GM23338 (cell line): ENCODE measurements at regions not wholly inside any gene's neighbourhood (a gene's known extent, or its start where the extent isn't known, plus 50 kb on each side); places are given as distances from the start of the nearest gene placed in this dataset.

Source experiments
- ATAC-seq: fragments of 200-7000 bp; cut with Tn5 transposase; 3 replicates; pipeline ENCODE4 v1.9.1; 2020
- DNase-seq: peaks from one replicate; pipeline ENCODE4 v3.0.0-alpha.2; 2015; ENCODE audit warnings: low spot score
- H2AFZ ChIP-seq: fragments of 200-600 bp; sonication (generic); 2 replicates; pipeline ENCODE4 v1.8.0; 2016; ENCODE audit warnings: antibody characterized with exemption, mild to moderate bottlenecking, moderate library complexity
- H3F3A ChIP-seq: fragments of 200-600 bp; sonication (generic); replicated peaks from 2 replicates; pipeline ENCODE4 v1.8.0; 2017; ENCODE audit warnings: antibody characterized with exemption, mixed run types, low read depth
- H3K27ac ChIP-seq: fragments of 200-600 bp; sonication (generic); 2 replicates; pipeline ENCODE4 v1.6.1; 2016; ENCODE audit warnings: low read depth
- H3K27me3 ChIP-seq: fragments of 200-600 bp; sonication (generic); 2 replicates; pipeline ENCODE4 v1.8.0; 2016; ENCODE audit warnings: mild to moderate bottlenecking, mixed run types, moderate library complexity; ENCODE audit not compliant: insufficient read depth
- H3K36me3 ChIP-seq: fragments of 200-600 bp; sonication (generic); 2 replicates; pipeline ENCODE4 v1.8.0; 2016; ENCODE audit warnings: mild to moderate bottlenecking; ENCODE audit not compliant: insufficient read depth
- H3K4me1 ChIP-seq: fragments of 200-600 bp; sonication (generic); 2 replicates; pipeline ENCODE4 v1.8.0; 2016; ENCODE audit warnings: mild to moderate bottlenecking, moderate library complexity; ENCODE audit not compliant: insufficient read depth
- H3K4me2 ChIP-seq: fragments of 200-600 bp; sonication (generic); 2 replicates; pipeline ENCODE4 v1.7.1; 2017; ENCODE audit warnings: mixed run types
- H3K4me3 ChIP-seq: fragments of 200-600 bp; sonication (generic); 2 replicates; pipeline ENCODE4 v1.6.1; 2016; ENCODE audit warnings: mixed run types
- H3K79me2 ChIP-seq: fragments of 200-600 bp; sonication (generic); replicated peaks from 2 replicates; pipeline ENCODE4 v1.8.0; 2017; ENCODE audit warnings: mild to moderate bottlenecking; ENCODE audit not compliant: insufficient read depth
- H3K9me2 ChIP-seq: fragments of 200-600 bp; sonication (generic); 2 replicates; pipeline ENCODE4 v1.8.0; 2017; ENCODE audit not compliant: insufficient read depth
- H4K20me1 ChIP-seq: fragments of 200-600 bp; sonication (generic); replicated peaks from 2 replicates; pipeline ENCODE4 v1.8.0; 2017; ENCODE audit warnings: mild to moderate bottlenecking; ENCODE audit not compliant: insufficient read depth
- H3K27ac Mint-ChIP-seq: 2 replicates; pipeline ENCODE4 v1.8.0; 2020; ENCODE audit warnings: inconsistent platforms, mild to moderate bottlenecking, moderate library complexity, mixed read lengths
- H3K27me3 Mint-ChIP-seq: 3 replicates; pipeline ENCODE4 v1.8.0; 2022; ENCODE audit warnings: low read depth, mild to moderate bottlenecking, moderate library complexity, mixed read lengths, inconsistent platforms; ENCODE audit not compliant: insufficient read depth, poor library complexity
- H3K36me3 Mint-ChIP-seq: 3 replicates; pipeline ENCODE4 v1.8.0; 2021; ENCODE audit warnings: low read depth, mild to moderate bottlenecking, inconsistent platforms, moderate library complexity, mixed read lengths
- H3K4me1 Mint-ChIP-seq: 3 replicates; pipeline ENCODE4 v1.8.0; 2020; ENCODE audit warnings: mild to moderate bottlenecking, inconsistent platforms, mixed read lengths
- H3K4me3 Mint-ChIP-seq: 3 replicates; pipeline ENCODE4 v1.8.0; 2021; ENCODE audit warnings: moderate library complexity, mild to moderate bottlenecking, inconsistent platforms, mixed read lengths
- H3K9me3 Mint-ChIP-seq: 3 replicates; pipeline ENCODE4 v1.8.0; 2020; ENCODE audit warnings: moderate library complexity, mild to moderate bottlenecking, inconsistent platforms, mixed read lengths
- CREB1 ChIP-seq: fragments of 250-450 bp; sonication (Bioruptor Pico); IDR thresholded peaks from 2 replicates; pipeline ENCODE4 v1.5.0; 2020; ENCODE audit warnings: low read depth, mild to moderate bottlenecking, moderate library complexity
- EZH2 ChIP-seq: fragments of 200-600 bp; sonication (generic); IDR thresholded peaks from one replicate; pipeline ENCODE4 v1.8.0; 2017; ENCODE audit warnings: antibody characterized with exemption, mild to moderate bottlenecking, low read depth; ENCODE audit not compliant: unreplicated experiment
- EZH2phosphoT487 ChIP-seq: fragments of 200-600 bp; sonication (generic); IDR thresholded peaks from one replicate; pipeline ENCODE4 v1.8.1; 2018; ENCODE audit warnings: antibody characterized with exemption; ENCODE audit not compliant: unreplicated experiment
- JUNB ChIP-seq: IDR thresholded peaks from one replicate; pipeline ENCODE4 v1.6.1; 2016; ENCODE audit warnings: antibody characterized with exemption; ENCODE audit not compliant: unreplicated experiment
- NANOG ChIP-seq: IDR thresholded peaks from 2 replicates; pipeline ENCODE4 v1.6.1; 2016; ENCODE audit warnings: antibody characterized with exemption, borderline replicate concordance
- ZNF114 ChIP-seq: fragments of 250-450 bp; sonication (Bioruptor Pico); IDR thresholded peaks from 2 replicates; pipeline ENCODE4 v1.5.0; 2020; ENCODE audit warnings: mild to moderate bottlenecking, moderate library complexity
- ZNF331 ChIP-seq: fragments of 250-450 bp; sonication (Bioruptor Pico); IDR thresholded peaks from 2 replicates; pipeline ENCODE4 v1.5.0; 2020; ENCODE audit warnings: low read depth, mild to moderate bottlenecking, moderate library complexity
- ZNF462 ChIP-seq: fragments of 250-450 bp; sonication (Bioruptor Pico); IDR thresholded peaks from 2 replicates; pipeline ENCODE4 v1.5.0; 2020; ENCODE audit warnings: mild to moderate bottlenecking, moderate library complexity
- TF ChIP-seq, protein P1 (sequence below): IDR thresholded peaks from one replicate; pipeline ENCODE4 v1.6.1; 2018; ENCODE audit warnings: antibody characterized with exemption; ENCODE audit not compliant: unreplicated experiment

GRCh38 chrX:145613894-145614293 lies 203.7 kb upstream of the SLITRK2 start:
- Mint-ChIP-seq H3K9me3 (peaks cover 72% of the 10 kb centered on the region), H3K36me3 (peaks cover 6% of the 10 kb centered on the region; the same call in 1 of the 3 replicates), H3K27ac (no peak overlapping the region), H3K4me1 (no peaks in the 10 kb centered on the region), H3K4me3 (no peak overlapping the region), H3K27me3 (peaks cover 2% of the 10 kb centered on the region)
- no peak overlapping the region for H3K4me3 ChIP-seq
- H4K20me1 ChIP-seq, result no peaks in the 10 kb centered on the region
- no peaks in the 10 kb centered on the region for H3K27me3 ChIP-seq
- no peak overlapping the region for H3K27ac ChIP-seq
- H3K4me2 ChIP-seq, result no peak overlapping the region
- TF ChIP-seq CREB1 (CRISPR knock-in tag) (no peak), NANOG (no peak), ZNF114 (CRISPR knock-in tag) (no peak), JUNB (no peak), ZNF331 (CRISPR knock-in tag) (no peak), EZH2phosphoT487 (no peak), ZNF462 (CRISPR knock-in tag) (no peak), EZH2 (no peak)
- TF ChIP-seq, protein P1, sequence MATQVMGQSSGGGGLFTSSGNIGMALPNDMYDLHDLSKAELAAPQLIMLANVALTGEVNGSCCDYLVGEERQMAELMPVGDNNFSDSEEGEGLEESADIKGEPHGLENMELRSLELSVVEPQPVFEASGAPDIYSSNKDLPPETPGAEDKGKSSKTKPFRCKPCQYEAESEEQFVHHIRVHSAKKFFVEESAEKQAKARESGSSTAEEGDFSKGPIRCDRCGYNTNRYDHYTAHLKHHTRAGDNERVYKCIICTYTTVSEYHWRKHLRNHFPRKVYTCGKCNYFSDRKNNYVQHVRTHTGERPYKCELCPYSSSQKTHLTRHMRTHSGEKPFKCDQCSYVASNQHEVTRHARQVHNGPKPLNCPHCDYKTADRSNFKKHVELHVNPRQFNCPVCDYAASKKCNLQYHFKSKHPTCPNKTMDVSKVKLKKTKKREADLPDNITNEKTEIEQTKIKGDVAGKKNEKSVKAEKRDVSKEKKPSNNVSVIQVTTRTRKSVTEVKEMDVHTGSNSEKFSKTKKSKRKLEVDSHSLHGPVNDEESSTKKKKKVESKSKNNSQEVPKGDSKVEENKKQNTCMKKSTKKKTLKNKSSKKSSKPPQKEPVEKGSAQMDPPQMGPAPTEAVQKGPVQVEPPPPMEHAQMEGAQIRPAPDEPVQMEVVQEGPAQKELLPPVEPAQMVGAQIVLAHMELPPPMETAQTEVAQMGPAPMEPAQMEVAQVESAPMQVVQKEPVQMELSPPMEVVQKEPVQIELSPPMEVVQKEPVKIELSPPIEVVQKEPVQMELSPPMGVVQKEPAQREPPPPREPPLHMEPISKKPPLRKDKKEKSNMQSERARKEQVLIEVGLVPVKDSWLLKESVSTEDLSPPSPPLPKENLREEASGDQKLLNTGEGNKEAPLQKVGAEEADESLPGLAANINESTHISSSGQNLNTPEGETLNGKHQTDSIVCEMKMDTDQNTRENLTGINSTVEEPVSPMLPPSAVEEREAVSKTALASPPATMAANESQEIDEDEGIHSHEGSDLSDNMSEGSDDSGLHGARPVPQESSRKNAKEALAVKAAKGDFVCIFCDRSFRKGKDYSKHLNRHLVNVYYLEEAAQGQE, result no peak
- no peaks in the 10 kb centered on the region for H3K9me2 ChIP-seq
- H3F3A ChIP-seq, result no peaks in the 10 kb centered on the region
- H3K36me3 ChIP-seq, result no peaks in the 10 kb centered on the region
- no peaks in the 10 kb centered on the region for H3K79me2 ChIP-seq
- H2AFZ ChIP-seq, result no peak overlapping the region
- H3K4me1 ChIP-seq, result no peaks in the 10 kb centered on the region
- DNase-seq (no peak), ATAC-seq (no peak)
